MM.1S (cell line): ENCODE measurements at regions not wholly inside any gene's neighbourhood (a gene's known extent, or its start where the extent isn't known, plus 50 kb on each side); places are given as distances from the start of the nearest gene placed in this dataset.
"Not testable (repeated sequence)": the region's sequence is repeated elsewhere in the genome, so short reads cannot be mapped to it uniquely, and the experiment has no call there.

Experiments used
- DNase-seq: peaks from one replicate; pipeline ENCODE4 v3.0.0-alpha.2; 2015
- H2AFZ ChIP-seq: fragments of 300-600 bp; sonication (generic); 2 replicates; pipeline ENCODE4 v1.6.0; 2016; ENCODE audit warnings: antibody characterized with exemption, low read length
- H3F3A ChIP-seq: fragments of 300-600 bp; sonication (generic); 2 replicates; pipeline ENCODE4 v1.6.1; 2016; ENCODE audit warnings: mild to moderate bottlenecking, antibody characterized with exemption, low read length, moderate library complexity, mixed read lengths; ENCODE audit not compliant: insufficient read depth
- H3K27ac ChIP-seq: fragments of 300-600 bp; sonication (generic); 2 replicates; pipeline ENCODE4 v1.5.1; 2016; ENCODE audit warnings: mild to moderate bottlenecking, low read length
- H3K27me3 ChIP-seq: fragments of 300-600 bp; sonication (generic); replicated peaks from 2 replicates; pipeline ENCODE4 v1.6.0; 2016; ENCODE audit warnings: low read length; ENCODE audit not compliant: insufficient read depth
- H3K36me3 ChIP-seq: fragments of 300-600 bp; sonication (generic); replicated peaks from 2 replicates; pipeline ENCODE4 v1.6.1; 2016; ENCODE audit warnings: mild to moderate bottlenecking, low read length, mixed read lengths; ENCODE audit not compliant: insufficient read depth
- H3K4me1 ChIP-seq: fragments of 300-600 bp; sonication (generic); 2 replicates; pipeline ENCODE4 v1.6.1; 2016; ENCODE audit warnings: low read length, mixed read lengths
- H3K4me2 ChIP-seq: fragments of 300-600 bp; sonication (generic); 2 replicates; pipeline ENCODE4 v1.6.0; 2016; ENCODE audit warnings: low read depth, low read length
- H3K4me3 ChIP-seq: fragments of 300-600 bp; sonication (generic); 2 replicates; pipeline ENCODE4 v1.5.1; 2016; ENCODE audit warnings: low read length, mixed read lengths
- H3K79me2 ChIP-seq: fragments of 300-600 bp; sonication (generic); 2 replicates; pipeline ENCODE4 v1.6.1; 2016; ENCODE audit warnings: mixed run types, low read length, mixed read lengths
- H3K9ac ChIP-seq: fragments of 300-600 bp; sonication (generic); 2 replicates; pipeline ENCODE4 v1.6.1; 2016; ENCODE audit warnings: low read length, mixed read lengths
- H3K9me2 ChIP-seq: fragments of 300-600 bp; sonication (generic); replicated peaks from 2 replicates; pipeline ENCODE4 v1.6.1; 2016; ENCODE audit warnings: mild to moderate bottlenecking, low read length, mixed read lengths; ENCODE audit not compliant: insufficient read depth
- H3K9me3 ChIP-seq: fragments of 300-600 bp; sonication (generic); replicated peaks from 2 replicates; pipeline ENCODE4 v1.6.1; 2016; ENCODE audit warnings: mild to moderate bottlenecking, low read length, mixed read lengths; ENCODE audit not compliant: insufficient read depth
- H4K20me1 ChIP-seq: fragments of 300-600 bp; sonication (generic); 2 replicates; pipeline ENCODE4 v1.6.1; 2016; ENCODE audit warnings: mild to moderate bottlenecking, low read length, moderate library complexity, mixed read lengths; ENCODE audit not compliant: insufficient read depth
- EZH2 ChIP-seq: fragments of 300-600 bp; sonication (generic); optimal IDR thresholded peaks from 2 replicates; pipeline ENCODE3; 2017; ENCODE audit warnings: low read depth, mild to moderate bottlenecking, antibody characterized with exemption, low read length, mixed read lengths
- EZH2phosphoT487 ChIP-seq: fragments of 300-600 bp; sonication (generic); IDR thresholded peaks from 2 replicates; pipeline ENCODE4 v1.6.1; 2018; ENCODE audit warnings: antibody characterized with exemption, low read length
- TF ChIP-seq, protein P1 (sequence below): fragments of 300-600 bp; sonication (generic); IDR thresholded peaks from 2 replicates; pipeline ENCODE4 v1.5.1; 2016; ENCODE audit warnings: antibody characterized with exemption, low read length, mixed read lengths

GRCh38 chr12:131275824-131276223 is 322.1 kb downstream of the ADGRD1 start:
- H3K36me3 ChIP-seq, result no peaks in the 10 kb centered on the region
- H4K20me1 ChIP-seq, result no peaks in the 10 kb centered on the region
- DNase-seq, result no peak
- H3K4me1 ChIP-seq, result no peaks in the 10 kb centered on the region
- no peak overlapping the region for H2AFZ ChIP-seq
- H3K27me3 ChIP-seq, result no peaks in the 10 kb centered on the region; the same call in 1 of the 2 replicates
- TF ChIP-seq, protein P1, sequence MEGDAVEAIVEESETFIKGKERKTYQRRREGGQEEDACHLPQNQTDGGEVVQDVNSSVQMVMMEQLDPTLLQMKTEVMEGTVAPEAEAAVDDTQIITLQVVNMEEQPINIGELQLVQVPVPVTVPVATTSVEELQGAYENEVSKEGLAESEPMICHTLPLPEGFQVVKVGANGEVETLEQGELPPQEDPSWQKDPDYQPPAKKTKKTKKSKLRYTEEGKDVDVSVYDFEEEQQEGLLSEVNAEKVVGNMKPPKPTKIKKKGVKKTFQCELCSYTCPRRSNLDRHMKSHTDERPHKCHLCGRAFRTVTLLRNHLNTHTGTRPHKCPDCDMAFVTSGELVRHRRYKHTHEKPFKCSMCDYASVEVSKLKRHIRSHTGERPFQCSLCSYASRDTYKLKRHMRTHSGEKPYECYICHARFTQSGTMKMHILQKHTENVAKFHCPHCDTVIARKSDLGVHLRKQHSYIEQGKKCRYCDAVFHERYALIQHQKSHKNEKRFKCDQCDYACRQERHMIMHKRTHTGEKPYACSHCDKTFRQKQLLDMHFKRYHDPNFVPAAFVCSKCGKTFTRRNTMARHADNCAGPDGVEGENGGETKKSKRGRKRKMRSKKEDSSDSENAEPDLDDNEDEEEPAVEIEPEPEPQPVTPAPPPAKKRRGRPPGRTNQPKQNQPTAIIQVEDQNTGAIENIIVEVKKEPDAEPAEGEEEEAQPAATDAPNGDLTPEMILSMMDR, result no peak
- TF ChIP-seq EZH2 (no peak), EZH2phosphoT487 (no peak)
- no peaks in the 10 kb centered on the region for H3K9me3 ChIP-seq
- H3K79me2 ChIP-seq, result no peaks in the 10 kb centered on the region
- no peak overlapping the region for H3K27ac ChIP-seq
- H3K9ac ChIP-seq, result no peak overlapping the region
- no peaks in the 10 kb centered on the region for H3F3A ChIP-seq
- no peak overlapping the region for H3K4me3 ChIP-seq
- H3K9me2 ChIP-seq, result no peaks in the 10 kb centered on the region
- H3K4me2 ChIP-seq, result no peak overlapping the region

DNA sequence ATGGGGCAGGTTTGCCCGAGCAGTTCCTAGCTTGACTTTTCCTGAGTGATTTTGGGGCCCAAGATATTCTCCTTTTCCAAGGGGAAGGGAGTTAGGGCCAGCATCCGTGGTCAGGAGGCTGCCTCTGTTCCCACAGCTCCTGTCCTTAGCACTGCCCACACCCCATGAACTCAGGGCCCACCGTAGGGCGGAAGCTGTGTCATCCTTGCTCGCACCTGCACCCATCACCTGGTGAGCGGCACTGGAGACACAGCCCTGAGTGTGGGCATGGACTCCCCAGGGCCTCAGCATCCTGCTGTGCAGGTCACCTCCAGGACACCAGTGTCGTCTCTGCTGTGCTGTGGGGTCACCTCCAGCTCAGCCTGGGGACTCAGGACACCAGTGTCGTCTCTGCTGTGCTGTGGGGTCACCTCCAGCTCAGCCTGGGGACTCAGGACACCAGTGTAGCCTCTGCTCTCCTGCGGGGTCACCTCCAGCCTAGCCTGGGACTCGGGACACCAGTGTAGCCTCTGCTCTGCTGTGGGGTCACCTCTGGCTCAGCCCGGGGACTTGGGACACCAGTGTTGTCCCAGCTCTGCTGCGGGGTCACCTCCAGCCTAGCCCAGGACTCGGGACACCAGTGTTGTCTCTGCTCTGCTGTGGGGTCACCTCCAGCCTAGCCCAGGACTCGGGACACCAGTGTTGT is 322.9 kb downstream of the ADGRD1 start:
- Histone ChIP-seq H3K27me3 (no peaks in the 10 kb centered on the region; the same call in 1 of the 2 replicates), H3K9me3 (no peaks in the 10 kb centered on the region), H3K36me3 (no peaks in the 10 kb centered on the region), H3K27ac (no peak overlapping the region), H3K9me2 (no peaks in the 10 kb centered on the region), H3K4me3 (no peak overlapping the region), H3K79me2 (no peaks in the 10 kb centered on the region), H3K4me1 (no peaks in the 10 kb centered on the region), H4K20me1 (no peaks in the 10 kb centered on the region), H3K4me2 (no peak overlapping the region), H3K9ac (no peak overlapping the region), H2AFZ (no peak overlapping the region), H3F3A (no peaks in the 10 kb centered on the region)
- no peak for DNase-seq
- TF ChIP-seq, protein P1, result no peak
- TF ChIP-seq EZH2, result no peak
- TF ChIP-seq EZH2phosphoT487, result no peak

- not testable (repeated sequence) for H3K9ac ChIP-seq, H2AFZ ChIP-seq, H3K27ac ChIP-seq, H3K36me3 ChIP-seq, H3K9me2 ChIP-seq, H3K27me3 ChIP-seq, H3K9me3 ChIP-seq, H4K20me1 ChIP-seq, H3K79me2 ChIP-seq, H3K4me3 ChIP-seq, H3K4me1 ChIP-seq, H3K4me2 ChIP-seq, H3F3A ChIP-seq, DNase-seq
Measured at GRCh38 chr12:131277186-131278091, 323.7 kb downstream of the ADGRD1 start.

- not testable (repeated sequence) for H3K27me3 ChIP-seq, H3K4me3 ChIP-seq, H3K36me3 ChIP-seq, H3F3A ChIP-seq, H3K4me1 ChIP-seq, DNase-seq, H3K9ac ChIP-seq, H3K27ac ChIP-seq, H3K9me3 ChIP-seq, H3K9me2 ChIP-seq, H3K79me2 ChIP-seq, H2AFZ ChIP-seq, H3K4me2 ChIP-seq, H4K20me1 ChIP-seq
Measured at GRCh38 chr12:131278451-131279115, 324.9 kb downstream of the ADGRD1 start.
